Glomerular visceral epithelial cell (primary cell): ENCODE measurements at regions not wholly inside any gene's neighbourhood (a gene's known extent, or its start where the extent isn't known, plus 50 kb on each side); places are given as distances from the start of the nearest gene placed in this dataset.

ENCODE experiments used
- DNase-seq: peaks from one replicate; pipeline ENCODE4 v3.0.0-alpha.2; 2016; ENCODE audit errors: extremely low spot score

DNA sequence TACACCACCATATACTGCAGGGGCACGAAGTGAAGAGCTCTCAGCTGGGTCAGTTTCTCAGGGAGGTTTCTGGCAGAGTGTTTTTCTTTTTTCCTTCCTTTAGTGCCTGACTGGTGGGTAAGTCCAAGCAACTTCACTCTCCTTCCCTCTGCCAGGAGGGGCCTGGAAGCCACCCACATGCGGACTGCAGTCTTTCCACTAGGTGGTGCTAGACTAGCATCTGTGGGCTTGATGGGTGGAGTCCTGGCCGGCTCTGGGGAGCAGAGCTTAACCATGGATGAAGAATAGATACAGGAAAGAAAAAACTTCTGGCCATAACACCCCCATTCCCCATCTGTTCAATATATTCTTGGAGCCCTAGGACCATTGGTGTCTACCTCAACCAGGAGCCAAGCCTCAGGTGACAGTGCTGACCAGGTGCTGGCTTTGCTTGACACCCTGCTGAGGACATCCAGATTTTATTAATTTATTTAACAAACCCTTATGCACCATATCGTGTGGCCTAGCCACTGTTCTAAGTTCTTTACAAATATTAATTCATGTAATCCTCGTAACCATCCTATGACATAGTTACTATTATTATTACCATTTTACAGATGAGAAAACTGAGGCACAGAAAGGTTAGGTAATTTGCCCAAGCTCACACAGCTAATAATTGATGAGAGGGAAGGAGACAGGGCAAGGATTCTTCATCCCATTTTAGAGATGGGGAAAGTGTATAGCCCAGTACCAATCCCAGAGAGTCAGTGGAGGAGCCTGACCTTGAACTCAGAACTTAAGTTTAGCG is 126.7 kb upstream of the CSF3R start:
- peak; percentile 42 for DNase-seq

DNA sequence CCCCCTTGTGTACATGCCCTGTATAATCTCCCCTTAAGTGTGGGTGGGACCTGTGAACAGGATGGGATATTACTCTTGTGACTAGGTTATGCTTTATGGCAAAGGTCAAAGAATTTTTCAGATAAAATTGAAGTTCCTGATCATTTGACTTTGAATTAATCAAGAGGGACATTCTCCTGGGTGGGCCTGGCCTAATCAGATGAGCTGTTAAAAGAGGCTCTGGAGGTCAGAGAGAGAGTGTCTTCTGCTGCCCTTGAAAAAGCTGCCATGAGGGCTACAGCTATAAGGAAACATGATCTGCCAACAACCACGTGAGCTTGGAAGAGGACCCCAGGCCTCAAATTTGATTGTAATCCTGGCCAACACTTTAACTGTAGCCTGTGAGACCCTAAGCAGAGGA is 125.6 kb upstream of the CSF3R start:
- DNase-seq = no peak

DNA sequence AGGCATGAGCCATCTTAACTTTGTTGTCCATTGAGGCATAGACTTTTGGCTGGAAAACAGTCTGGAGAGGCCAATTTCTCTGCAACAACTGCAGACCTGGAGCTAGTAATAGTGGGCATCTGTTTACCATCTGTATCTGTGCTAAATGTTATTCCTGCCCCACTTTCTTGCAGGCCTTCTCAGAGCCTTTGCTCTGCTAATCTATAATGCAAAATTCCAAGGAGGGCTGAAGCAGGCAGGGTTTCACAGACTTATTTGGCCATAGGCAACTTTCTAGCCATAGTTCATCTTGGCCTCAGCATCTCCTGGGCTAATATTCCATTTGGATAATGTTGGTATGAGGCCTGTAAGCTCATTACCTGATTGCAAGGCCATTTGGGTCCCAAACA is 124.5 kb upstream of the CSF3R start:
- DNase-seq = no peak

DNA sequence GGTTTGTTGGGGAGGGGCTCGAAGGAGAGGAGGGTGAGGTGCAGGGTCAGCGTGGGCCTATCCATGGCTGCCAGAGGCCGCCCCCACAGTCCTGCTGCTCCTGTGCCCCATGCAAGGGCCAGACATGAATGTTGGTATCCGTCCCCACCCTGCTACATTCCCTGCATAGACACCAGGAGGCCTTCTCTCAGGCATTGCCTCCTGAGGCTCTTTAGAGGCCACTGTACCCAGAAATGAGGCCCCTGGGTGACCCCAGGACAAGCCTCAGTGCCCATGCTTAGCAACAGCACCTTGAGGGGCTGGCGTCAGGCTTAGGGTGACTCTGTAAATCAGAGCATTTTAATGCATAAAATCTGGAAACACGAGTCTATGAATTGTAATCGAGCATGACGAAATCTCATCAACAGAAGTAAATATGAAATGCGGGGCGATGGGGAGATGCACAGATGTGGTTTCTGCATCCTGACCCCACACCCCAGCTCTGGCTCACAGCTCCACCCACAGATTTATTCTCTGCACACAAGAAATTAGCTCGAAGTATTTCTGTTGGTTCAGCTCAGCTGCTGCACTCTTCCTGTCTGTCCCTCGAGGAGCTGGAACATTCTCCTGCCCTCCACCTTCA is 124.0 kb upstream of the CSF3R start:
- DNase-seq = no peak

DNA sequence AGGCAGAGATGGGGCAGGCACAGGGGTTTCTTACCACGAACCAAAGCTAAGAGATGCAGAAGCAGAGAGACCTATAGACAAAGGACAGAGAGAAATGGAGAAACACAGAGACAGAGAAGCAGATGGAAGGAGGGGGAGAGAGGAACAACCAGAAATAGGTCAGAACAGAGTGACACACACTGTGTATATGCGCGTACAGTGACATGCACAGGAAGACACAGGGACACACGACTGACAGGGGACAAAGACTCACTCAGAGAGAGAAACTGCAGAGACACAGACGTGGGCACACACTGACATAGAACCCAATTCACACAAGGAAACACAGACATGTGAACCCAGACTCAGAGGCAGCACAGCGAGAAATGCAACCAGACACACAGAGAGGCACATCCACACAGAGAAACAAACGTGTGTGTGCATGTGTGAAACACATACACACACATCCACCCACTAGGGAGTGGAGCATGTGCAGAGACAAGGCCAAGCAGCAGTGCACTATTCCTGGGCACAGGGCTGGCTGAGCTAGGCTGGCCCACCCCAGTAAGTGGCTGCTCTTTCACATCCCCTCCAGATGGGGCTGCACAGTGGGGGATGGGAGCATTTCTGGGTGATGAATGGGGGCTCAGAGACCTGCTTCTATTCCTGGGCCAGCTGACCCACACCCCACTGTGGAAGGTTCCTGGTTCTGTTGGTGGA is 123.4 kb upstream of the CSF3R start:
- no peak for DNase-seq

DNA sequence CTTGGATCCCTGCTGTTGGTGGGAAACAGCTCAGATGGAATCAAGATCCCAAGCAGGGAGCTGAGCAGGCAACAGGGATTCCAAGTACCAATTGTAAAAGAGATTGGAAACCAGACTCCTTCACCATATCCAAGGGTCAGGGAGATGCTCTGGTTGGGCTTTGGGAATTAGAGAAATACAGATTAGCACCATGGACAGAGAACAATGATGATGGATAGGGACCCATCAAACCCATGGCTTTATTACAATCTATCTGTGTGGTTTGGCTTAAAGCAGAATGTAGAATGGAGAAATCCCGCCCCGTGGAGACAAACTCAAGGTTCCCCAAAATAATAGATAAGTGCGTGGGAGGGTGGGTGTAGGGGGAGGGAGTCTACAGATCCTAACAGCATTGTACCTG is 120.7 kb upstream of the CSF3R start:
- DNase-seq = no peak

DNA sequence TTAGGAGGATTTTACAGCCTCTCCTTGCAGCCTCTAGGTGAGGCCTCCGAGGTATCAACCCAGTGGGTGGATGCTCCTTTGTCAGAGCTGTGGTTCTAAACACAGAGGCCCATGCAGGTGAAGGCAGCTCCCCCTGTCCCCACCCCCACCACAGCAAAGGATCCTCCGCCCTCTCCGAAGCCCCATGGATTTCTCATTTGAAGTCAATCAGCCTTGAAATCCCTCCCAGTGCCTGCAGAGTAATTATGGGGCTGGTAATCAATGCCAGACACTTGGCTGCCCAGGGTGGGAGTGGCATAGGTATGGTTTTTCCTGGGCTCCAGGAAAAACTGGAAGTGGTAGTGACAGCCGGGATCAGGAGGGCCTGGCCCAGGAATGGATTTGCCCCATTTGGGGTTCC is 119.5 kb upstream of the CSF3R start:
- DNase-seq = no peak

DNA sequence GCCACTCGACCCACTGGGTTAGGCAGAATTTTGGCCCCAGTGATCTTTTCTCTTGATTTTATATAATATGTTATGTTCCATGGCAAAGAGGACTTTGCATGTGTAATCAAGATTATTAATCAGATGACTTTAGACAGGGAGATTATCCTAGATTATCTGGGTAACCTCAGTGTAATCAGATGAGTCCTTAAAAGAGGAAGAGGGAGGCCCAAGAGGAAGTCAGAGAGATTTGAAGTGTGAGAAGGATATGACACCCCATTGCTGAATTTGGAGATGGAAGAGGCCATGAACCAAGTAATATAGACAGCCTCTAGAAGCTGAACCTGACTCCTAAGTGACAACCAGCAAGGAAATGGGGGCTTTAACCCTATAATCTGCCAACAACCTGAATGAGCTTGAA is 117.1 kb upstream of the CSF3R start:
- no peak for DNase-seq

DNA sequence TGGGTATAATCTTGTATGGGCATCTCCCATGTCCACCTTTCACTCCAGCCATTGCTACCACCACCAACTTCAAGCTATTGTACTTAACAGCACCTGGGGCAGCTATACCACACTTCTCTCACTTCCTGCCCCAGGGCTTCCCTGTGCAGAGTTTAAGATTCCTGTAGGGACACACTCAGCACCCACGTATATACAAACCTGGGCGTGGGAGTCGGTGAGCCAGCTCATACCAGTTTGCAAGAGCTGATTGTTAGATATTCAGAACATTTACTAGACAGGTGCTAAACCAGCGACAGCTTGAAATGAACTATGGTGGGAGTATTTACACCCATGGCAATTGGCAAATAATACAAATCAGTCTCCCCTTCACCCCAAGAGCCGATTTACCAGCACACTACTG is 114.8 kb upstream of the CSF3R start:
- no peak for DNase-seq

DNA sequence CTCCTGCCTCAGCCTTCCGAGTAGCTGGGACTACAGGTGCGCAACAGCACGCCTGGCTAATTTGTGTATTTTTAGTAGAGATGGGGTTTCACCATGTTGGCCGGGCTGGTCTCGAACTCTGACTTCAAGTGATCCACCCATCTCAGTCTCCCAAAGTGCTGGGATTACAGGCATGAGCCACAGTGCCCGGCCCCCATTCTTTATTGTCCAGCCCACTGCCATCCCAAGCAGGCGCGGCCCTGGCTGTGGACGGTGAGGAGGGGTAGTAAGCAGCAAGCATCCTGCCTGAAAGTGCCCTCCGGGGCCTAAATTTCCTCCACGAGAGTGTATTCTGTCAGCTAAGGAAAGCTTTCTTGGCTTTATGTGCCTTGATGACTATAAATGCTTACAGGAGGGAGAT is 113.2 kb upstream of the CSF3R start:
- DNase-seq = no peak

DNA sequence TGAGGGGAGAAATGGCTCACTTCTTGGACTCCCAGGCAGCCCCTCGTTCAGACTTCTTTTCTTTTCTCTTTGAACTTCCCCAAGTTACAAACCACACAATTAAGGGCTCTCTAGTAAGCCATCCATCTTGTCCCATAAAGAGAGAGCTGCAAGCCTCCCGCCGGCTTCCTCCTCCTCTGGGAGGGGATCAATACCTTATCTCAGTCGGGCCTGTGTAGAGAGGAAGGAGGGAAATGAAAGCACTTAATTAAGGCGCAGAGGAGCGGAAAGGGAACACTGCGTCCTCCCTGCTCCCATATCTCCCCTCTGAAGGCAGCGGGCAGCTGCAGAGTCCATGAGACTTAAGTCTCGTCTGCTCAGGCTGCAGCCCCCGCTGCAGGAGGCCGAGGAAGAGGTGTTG is 112.6 kb upstream of the CSF3R start:
- DNase-seq = no peak

DNA sequence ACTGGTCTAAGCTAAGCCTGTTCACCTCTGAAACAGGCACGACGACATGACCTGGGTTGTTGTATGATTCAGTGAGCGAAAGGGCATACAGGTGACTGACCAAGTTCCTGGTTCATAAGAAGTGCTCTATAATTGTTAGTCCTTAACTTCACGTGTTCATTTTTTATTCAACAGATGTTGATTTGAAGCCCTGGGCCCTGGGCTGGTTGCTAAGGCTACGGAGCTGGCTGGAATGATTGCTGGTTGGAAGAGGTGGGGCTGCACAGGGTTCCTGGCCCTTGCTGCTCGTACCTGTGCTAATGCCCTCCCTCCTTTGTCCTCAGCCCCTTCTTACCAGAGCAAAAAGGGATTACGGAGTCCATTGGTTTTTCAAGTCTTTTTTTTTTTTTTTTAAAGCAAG is 111.3 kb upstream of the CSF3R start:
- DNase-seq = no peak

DNA sequence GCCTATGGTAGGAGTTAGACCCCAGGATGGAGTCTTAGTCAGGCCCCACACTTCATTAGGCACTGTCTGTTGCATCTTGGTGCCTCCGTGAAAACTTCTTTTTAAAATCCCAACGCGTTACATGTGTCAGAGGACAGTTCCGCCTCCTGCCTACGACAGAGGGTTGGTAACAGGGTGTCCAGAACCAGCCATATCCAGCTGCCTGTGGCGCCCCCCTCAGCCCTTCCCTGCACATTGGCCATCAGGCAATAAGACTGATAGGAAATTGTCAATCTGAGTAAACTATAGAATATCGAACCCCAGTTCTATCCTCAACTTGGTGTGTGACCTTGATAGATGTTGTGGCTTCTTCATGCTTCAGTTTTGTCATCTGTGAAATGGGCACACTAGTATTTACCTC is 108.6 kb upstream of the CSF3R start:
- no peak for DNase-seq

DNA sequence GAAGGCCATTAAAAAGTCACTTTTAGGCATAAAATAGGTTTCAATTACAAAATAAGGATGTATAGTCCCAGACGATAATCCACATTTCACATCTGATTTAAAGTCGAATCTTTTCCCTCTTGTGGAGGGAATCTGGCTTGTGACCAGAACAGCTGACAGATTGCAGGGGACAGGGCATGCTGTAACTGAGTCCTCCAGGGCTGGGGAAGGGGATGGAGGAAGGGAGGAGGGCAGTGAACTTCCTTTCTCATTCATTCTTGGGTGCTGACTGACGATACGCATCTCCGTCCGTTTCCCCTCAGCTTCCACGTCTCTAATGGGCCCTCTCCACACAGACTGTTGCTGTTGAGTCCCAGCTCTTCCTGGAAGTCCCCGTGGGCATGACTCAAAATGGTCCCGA is 108.1 kb upstream of the CSF3R start:
- no peak for DNase-seq

DNA sequence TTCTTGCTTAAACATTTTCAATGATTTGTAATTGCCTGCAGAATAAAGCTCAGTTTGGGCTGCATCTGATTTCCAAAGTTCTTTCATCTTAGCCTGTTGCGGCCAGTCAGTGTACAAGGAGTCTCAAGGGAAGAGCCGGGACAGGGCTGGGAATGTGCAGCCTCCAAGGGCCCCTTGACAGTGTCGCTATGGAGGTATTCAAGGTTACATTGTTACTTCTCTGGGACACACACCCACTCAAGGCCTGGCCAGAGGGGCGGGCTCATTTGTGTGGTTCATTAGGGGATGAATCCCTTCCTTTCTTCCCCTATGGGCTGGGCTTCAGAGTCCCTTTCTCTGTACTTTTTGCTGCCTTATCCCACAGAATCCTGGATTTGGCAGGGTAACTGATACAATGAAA is 107.6 kb upstream of the CSF3R start:
- DNase-seq = no peak

DNA sequence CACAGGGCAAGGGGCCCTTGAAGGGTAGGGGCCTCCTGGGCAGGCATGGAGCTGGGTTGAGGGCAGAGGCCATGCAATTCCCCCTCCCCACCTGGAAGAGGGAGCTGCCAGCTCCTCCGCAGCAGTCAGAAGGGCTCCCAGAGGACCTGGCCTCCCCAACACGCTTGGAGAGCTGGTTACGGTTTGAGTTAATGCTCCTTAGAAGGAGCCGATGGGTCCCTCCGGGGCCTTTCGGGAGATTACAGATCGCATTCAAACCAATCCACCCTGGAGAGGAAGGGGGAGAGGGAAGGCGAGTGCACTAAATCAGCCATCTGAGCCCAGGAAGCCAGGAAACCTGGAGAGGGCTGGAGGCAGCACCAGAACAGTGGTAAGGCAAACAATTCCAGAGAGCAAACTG is 106.3 kb upstream of the CSF3R start:
- no peak for DNase-seq

DNA sequence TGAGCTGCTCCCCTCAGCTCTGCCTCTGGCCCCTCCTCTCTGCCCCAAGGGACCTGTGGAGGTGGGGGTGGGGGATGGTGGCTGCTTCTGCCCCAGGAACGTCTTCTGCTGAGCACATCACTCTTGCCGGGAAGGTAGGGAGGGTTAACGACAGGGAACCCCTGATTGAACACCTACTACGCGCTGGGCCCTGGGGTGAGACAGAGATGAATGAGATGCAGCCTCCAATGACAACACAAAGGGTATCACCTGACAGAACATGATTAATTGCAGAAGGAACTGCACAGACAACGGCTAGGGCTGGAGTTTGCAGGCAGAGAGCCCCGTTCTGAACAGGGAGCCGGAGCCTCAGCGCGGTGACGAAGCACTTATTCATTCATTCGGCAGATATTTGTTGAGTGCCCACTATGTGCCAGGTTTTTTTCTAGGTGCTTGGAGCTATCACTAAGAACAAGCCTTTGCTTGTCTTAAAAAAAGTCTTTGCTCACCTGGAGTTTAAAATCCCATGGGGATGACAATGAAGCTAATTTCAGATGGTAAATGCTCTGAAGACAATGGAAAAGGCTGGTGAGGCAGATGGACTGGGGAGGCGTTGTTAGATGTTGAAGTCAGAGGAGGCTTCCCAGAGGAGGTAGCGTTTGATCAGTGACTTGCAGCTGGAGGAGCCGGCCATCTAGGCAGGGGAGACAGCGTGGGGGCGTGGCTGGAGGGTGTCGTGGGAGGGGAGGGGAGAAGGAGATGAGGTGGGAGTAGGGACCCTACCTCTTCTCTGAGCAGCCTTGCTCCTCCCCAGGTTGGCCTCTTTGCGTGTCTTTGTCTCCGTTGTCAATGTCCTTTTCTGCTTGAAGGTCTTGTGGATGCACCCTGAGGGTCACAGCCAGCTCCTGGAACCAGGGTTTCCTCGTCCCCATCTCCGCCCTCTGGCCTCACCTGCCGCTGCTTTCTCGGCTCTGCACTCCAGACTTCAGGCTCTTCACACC is 103.1 kb upstream of the CSF3R start:
- DNase-seq = no peak

DNA sequence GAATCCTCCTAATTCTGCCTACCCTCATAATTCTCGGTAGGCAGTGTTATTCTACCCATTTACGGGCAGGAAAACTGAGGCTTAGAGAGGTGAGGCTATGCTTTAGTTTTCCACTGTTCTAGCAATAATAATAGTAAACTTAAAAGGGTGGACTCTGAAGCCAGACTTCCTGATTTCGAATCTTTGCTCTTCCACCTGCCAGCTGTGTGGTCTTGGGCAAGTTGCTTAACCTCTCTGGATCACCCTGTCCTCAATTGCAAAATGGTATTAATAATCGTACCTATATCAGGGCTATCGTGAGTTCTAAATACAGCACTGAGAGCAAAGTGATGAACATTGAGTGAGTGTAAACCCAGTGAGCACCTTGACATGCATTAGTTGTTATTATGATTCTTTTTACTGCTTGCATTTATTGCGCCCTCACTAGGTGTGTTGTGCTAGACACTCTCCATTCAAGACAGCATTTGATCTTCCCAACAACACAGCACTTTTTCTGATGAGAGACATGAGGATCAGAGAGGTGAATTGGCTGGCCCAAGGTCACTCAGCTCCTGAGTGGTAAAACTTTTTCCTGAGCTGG is 102.3 kb upstream of the CSF3R start:
- DNase-seq = no peak

DNA sequence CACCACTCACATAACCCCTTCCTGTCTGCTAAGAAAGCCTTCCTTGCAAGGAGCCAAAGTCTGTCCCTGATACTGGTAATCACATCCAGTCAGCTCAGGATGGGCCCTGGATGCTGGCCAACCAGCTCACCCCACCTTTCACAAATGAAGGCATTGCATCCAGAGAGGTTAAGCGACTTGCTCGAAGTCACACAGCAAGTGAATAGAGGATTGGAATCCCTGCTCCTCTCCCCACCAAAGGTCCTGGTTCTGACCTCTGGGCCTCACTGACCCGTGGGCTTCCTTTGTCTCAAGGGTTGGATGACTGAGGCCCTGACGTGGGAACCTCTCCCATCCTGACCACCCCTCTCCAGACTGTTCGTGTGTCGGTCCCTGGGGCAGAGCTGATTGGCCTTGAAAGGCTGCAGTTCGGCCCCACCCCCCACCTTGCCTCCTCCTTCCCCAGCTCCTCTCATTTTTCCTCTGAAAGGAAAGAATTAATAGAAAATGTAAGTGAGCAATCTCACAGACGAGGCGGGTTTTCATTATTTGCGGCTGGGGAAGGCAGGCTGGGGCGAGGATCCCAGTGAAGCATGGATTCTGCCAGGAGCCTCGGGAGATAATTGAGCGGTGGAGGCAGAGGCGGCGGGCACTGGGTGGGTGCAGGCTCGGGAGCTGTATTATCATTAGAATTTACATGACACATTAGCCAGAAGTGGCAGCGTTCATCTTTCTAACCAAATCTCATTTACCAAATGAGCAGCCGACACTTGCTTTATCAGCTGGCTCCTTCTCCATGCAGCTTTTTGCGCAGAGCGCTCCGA is 101.5 kb upstream of the CSF3R start:
- no peak for DNase-seq

DNA sequence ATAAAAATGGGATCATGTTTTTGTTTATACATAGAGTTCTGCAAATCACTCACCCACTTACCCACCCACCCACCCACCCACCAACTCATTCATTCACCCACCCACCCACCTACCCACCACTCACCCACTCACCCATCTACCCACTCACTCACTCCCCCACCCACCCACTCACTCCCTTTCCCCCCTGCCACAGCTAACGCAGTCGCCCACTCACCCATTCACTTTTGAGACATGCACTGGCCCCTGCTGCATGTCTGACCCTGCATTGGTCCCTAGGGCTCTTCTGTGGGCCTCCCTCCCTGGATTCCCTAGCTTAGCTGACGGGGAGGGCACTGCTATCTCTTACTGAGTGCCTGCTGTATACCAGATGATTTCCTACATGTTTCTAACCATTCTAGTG is 100.4 kb upstream of the CSF3R start:
- no peak for DNase-seq
